ENCODE measurements at regions not wholly inside any gene's neighbourhood (a gene's known extent, or its start where the extent isn't known, plus 50 kb on each side); places are given as distances from the start of the nearest gene placed in this dataset.

DNA sequence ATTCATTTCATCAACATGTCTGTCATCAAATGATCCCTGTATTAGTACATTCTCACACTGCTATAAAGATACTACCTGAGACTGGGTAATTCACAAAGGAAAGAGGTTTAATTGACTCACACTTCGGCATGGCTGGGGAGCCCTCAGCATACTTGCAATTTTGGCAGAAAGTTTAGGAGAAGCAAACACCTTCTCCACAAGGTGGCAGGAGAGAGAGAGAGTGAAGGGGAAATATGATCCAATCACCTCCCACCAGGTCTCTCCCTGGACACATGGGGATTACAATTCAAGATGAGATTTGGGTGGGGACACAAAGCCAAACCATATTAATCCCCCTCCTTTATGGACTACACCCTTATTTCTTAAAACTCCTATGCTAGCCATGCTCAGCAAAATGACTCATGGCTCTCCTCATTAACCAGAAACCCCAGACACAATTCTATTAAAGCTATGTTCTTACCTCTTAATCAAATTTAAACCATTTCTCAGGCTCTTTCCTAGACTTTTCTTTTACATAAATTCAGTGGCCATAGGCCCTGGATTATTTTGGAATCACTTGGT is 932.3 kb downstream of the FLRT2 start:
- TF ChIP-seq, protein P1, sequence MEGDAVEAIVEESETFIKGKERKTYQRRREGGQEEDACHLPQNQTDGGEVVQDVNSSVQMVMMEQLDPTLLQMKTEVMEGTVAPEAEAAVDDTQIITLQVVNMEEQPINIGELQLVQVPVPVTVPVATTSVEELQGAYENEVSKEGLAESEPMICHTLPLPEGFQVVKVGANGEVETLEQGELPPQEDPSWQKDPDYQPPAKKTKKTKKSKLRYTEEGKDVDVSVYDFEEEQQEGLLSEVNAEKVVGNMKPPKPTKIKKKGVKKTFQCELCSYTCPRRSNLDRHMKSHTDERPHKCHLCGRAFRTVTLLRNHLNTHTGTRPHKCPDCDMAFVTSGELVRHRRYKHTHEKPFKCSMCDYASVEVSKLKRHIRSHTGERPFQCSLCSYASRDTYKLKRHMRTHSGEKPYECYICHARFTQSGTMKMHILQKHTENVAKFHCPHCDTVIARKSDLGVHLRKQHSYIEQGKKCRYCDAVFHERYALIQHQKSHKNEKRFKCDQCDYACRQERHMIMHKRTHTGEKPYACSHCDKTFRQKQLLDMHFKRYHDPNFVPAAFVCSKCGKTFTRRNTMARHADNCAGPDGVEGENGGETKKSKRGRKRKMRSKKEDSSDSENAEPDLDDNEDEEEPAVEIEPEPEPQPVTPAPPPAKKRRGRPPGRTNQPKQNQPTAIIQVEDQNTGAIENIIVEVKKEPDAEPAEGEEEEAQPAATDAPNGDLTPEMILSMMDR (conservative IDR thresholded peaks at IDR 0.05; ENCODE audit: low read depth, low read length) = peak; percentile 42
- TF ChIP-seq POLR2A (IDR thresholded peaks at IDR 0.05; ENCODE audit: low read depth, low read length) (no peak), BHLHE40 (IDR thresholded peaks at IDR 0.05; ENCODE audit: low read depth, low read length) (no peak)

Data from IMR-90 (cell line).